ENCODE measurements at regions not wholly inside any gene's neighbourhood (a gene's known extent, or its start where the extent isn't known, plus 50 kb on each side); places are given as distances from the start of the nearest gene placed in this dataset.

GRCh38 chr10:18735711-18736110, 76.5 kb downstream of the ARL5B start:
- DNase-seq = no peak
- H3K27ac ChIP-seq = no peak overlapping the region
- H3K36me3 ChIP-seq = no peaks in the 10 kb centered on the region
- ATAC-seq = no peak
- no peak for TF ChIP-seq CTCF (IDR thresholded peaks at IDR 0.05)
- intact Hi-C loops (cut with DNase I) = no loop called here
- H3K9me3 ChIP-seq = no peaks in the 10 kb centered on the region
- H3K27me3 ChIP-seq = no peaks in the 10 kb centered on the region
- H3K4me3 ChIP-seq = no peak overlapping the region
- no peaks in the 10 kb centered on the region for H3K4me1 ChIP-seq

GRCh38 chr10:18737236-18737635, 78.0 kb downstream of the ARL5B start:
- Histone ChIP-seq H3K9me3 (no peaks in the 10 kb centered on the region), H3K4me1 (no peaks in the 10 kb centered on the region), H3K36me3 (no peaks in the 10 kb centered on the region), H3K4me3 (no peak overlapping the region), H3K27me3 (no peaks in the 10 kb centered on the region), H3K27ac (no peak overlapping the region)
- DNase-seq (no peak), ATAC-seq (no peak)
- TF ChIP-seq CTCF (IDR thresholded peaks at IDR 0.05) = no peak
- intact Hi-C loops (cut with DNase I) = no loop called here

GRCh38 chr10:18737841-18738240, 78.6 kb downstream of the ARL5B start:
- Histone ChIP-seq H3K9me3 (no peaks in the 10 kb centered on the region), H3K36me3 (no peaks in the 10 kb centered on the region), H3K27me3 (no peaks in the 10 kb centered on the region), H3K27ac (no peak overlapping the region), H3K4me3 (no peak overlapping the region), H3K4me1 (no peaks in the 10 kb centered on the region)
- no peak for TF ChIP-seq CTCF (IDR thresholded peaks at IDR 0.05)
- no peak for ATAC-seq
- intact Hi-C loops (cut with DNase I) = no loop called here
- DNase-seq = no peak

- Histone ChIP-seq H3K36me3 (no peaks in the 10 kb centered on the region), H3K27me3 (no peaks in the 10 kb centered on the region), H3K4me1 (no peaks in the 10 kb centered on the region), H3K4me3 (no peak overlapping the region), H3K9me3 (no peaks in the 10 kb centered on the region), H3K27ac (no peak overlapping the region)
- DNase-seq (no peak), ATAC-seq (no peak)
- TF ChIP-seq CTCF (IDR thresholded peaks at IDR 0.05) = no peak
- intact Hi-C loops (cut with DNase I) = no loop called here
Measured at GRCh38 chr10:18738835-18739234, 79.6 kb downstream of the ARL5B start.

GRCh38 chr10:18743926-18744325, 84.7 kb downstream of the ARL5B start:
- ATAC-seq (no peak), DNase-seq (no peak)
- no peak overlapping the region for H3K27ac ChIP-seq
- H3K27me3 ChIP-seq = no peaks in the 10 kb centered on the region
- H3K4me1 ChIP-seq = no peaks in the 10 kb centered on the region
- TF ChIP-seq CTCF (IDR thresholded peaks at IDR 0.05) = no peak
- H3K9me3 ChIP-seq = no peaks in the 10 kb centered on the region
- H3K4me3 ChIP-seq = no peak overlapping the region
- intact Hi-C loops (cut with DNase I) = no loop called here
- H3K36me3 ChIP-seq = no peaks in the 10 kb centered on the region

- no peak for TF ChIP-seq CTCF (IDR thresholded peaks at IDR 0.05)
Measured at GRCh38 chr10:18753312-18753895, 94.2 kb downstream of the ARL5B start.

More at GRCh38 chr10:18753312-18753895, 94.2 kb downstream of the ARL5B start:
- Histone ChIP-seq H3K9me3 (no peaks in the 10 kb centered on the region), H3K27ac (no peak overlapping the region), H3K36me3 (no peaks in the 10 kb centered on the region), H3K27me3 (no peaks in the 10 kb centered on the region), H3K4me1 (no peaks in the 10 kb centered on the region), H3K4me3 (no peak overlapping the region)
- ATAC-seq (no peak), DNase-seq (no peak)
- intact Hi-C loops (cut with DNase I) = no loop called here

All from upper lobe of right lung (tissue), 1 donor.